ENCODE measurements at regions not wholly inside any gene's neighbourhood (a gene's known extent, or its start where the extent isn't known, plus 50 kb on each side); places are given as distances from the start of the nearest gene placed in this dataset.

- TF ChIP-seq POLR2A (IDR thresholded peaks at IDR 0.05; ENCODE audit: borderline replicate concordance, extremely low read depth, insufficient read depth, insufficient read length) (no peak), CTCF (IDR thresholded peaks at IDR 0.05 in 2 of 3, conservative IDR thresholded peaks at IDR 0.05 in 1 of 3; ENCODE audit: borderline replicate concordance in 1 of 3, insufficient read depth in 1 of 3, low read depth in 2 of 3, low read length in 2 of 3) (no peak), EZH2 (IDR thresholded peaks at IDR 0.05) (no peak), JUND (IDR thresholded peaks at IDR 0.05) (no peak), SP1 (IDR thresholded peaks at IDR 0.05; ENCODE audit: low read depth) (no peak), ZFX (IDR thresholded peaks at IDR 0.05) (no peak), YY1 (IDR thresholded peaks at IDR 0.05; ENCODE audit: extremely low read depth, insufficient replicate concordance, low read depth, low read length) (no peak), RAD21 (IDR thresholded peaks at IDR 0.05; ENCODE audit: low read depth) (no peak), POLR2AphosphoS5 (IDR thresholded peaks at IDR 0.05; ENCODE audit: low read depth, low read length) (no peak)
- TF ChIP-seq, protein P1, sequence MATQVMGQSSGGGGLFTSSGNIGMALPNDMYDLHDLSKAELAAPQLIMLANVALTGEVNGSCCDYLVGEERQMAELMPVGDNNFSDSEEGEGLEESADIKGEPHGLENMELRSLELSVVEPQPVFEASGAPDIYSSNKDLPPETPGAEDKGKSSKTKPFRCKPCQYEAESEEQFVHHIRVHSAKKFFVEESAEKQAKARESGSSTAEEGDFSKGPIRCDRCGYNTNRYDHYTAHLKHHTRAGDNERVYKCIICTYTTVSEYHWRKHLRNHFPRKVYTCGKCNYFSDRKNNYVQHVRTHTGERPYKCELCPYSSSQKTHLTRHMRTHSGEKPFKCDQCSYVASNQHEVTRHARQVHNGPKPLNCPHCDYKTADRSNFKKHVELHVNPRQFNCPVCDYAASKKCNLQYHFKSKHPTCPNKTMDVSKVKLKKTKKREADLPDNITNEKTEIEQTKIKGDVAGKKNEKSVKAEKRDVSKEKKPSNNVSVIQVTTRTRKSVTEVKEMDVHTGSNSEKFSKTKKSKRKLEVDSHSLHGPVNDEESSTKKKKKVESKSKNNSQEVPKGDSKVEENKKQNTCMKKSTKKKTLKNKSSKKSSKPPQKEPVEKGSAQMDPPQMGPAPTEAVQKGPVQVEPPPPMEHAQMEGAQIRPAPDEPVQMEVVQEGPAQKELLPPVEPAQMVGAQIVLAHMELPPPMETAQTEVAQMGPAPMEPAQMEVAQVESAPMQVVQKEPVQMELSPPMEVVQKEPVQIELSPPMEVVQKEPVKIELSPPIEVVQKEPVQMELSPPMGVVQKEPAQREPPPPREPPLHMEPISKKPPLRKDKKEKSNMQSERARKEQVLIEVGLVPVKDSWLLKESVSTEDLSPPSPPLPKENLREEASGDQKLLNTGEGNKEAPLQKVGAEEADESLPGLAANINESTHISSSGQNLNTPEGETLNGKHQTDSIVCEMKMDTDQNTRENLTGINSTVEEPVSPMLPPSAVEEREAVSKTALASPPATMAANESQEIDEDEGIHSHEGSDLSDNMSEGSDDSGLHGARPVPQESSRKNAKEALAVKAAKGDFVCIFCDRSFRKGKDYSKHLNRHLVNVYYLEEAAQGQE (IDR thresholded peaks at IDR 0.05; ENCODE audit: low read depth), result no peak
Measured at GRCh38 chr3:187902041-187902471, 156.8 kb upstream of the BCL6 start.

Measured in HCT116 (cell line).